CD4-positive, alpha-beta T cell (primary cell): ENCODE measurements at regions not wholly inside any gene's neighbourhood (a gene's known extent, or its start where the extent isn't known, plus 50 kb on each side); places are given as distances from the start of the nearest gene placed in this dataset.

Experiments used
- ATAC-seq: fragments of 200-7000 bp; cut with Tn5 transposase; one replicate; pipeline ENCODE4 v1.10.0; 2022; ENCODE audit warnings: mild to moderate bottlenecking; ENCODE audit not compliant: poor library complexity
- CTCF ChIA-PET: fragments of 350-600 bp; sonication (Branson Sonifier 250); formaldehyde crosslinking; loops from one replicate; lab custom pipeline; 2021; ENCODE audit warnings: antibody characterized with exemption, inconsistent platforms; lab: Charles Lee
- POLR2A ChIA-PET: fragments of 350-600 bp; sonication (Branson Sonifier 250); formaldehyde crosslinking; loops from one replicate; lab custom pipeline; 2021; ENCODE audit warnings: antibody characterized with exemption, inconsistent platforms; lab: Charles Lee
- DNase-seq, 14 experiments: peaks; one replicate each; pipeline ENCODE4 v3.0.0-alpha.2; 2013 to 2020; ENCODE audit warnings: mixed read lengths in 2 of 14
- H3K27ac ChIP-seq, 2 donors: one replicate each; pipeline versions ENCODE4 v1.5.1 to v1.7.0; 2013; ENCODE audit warnings: low read length in 2 of 2, low read depth in 1 of 2, mild to moderate bottlenecking in 1 of 2
- H3K27me3 ChIP-seq, 2 experiments: 1 replicate in 1 of 2; 2 replicates in 1 of 2; pipeline versions ENCODE4 v1.6.1 to v1.7.0; 2013; ENCODE audit warnings: low read length in 2 of 2, control low read depth in 1 of 2, mild to moderate bottlenecking in 1 of 2, moderate library complexity in 1 of 2; ENCODE audit not compliant: insufficient read depth in 2 of 2, control insufficient read depth in 1 of 2
- H3K36me3 ChIP-seq: one replicate; pipeline ENCODE4 v1.6.1; 2013; ENCODE audit warnings: low read length, control low read depth; ENCODE audit not compliant: insufficient read depth
- H3K4me1 ChIP-seq: one replicate; pipeline ENCODE4 v1.6.1; 2013; ENCODE audit warnings: low read length, control low read depth; ENCODE audit not compliant: insufficient read depth
- H3K4me3 ChIP-seq: one replicate; pipeline ENCODE4 v1.5.1; 2013; ENCODE audit warnings: mild to moderate bottlenecking, low read length, moderate library complexity
- H3K9me3 ChIP-seq, 2 experiments: 1 replicate in 1 of 2; 2 replicates in 1 of 2; pipeline versions ENCODE4 v1.6.1 to v1.7.0; 2013; ENCODE audit warnings: low read length in 2 of 2, mild to moderate bottlenecking in 2 of 2, control low read depth in 1 of 2, moderate library complexity in 1 of 2; ENCODE audit not compliant: control insufficient read depth in 1 of 2, insufficient read depth in 1 of 2
- H3K27ac Mint-ChIP-seq: one replicate; pipeline ENCODE4 v1.8.0; 2020; ENCODE audit warnings: mixed read lengths
- H3K27me3 Mint-ChIP-seq: one replicate; pipeline ENCODE4 v1.8.0; 2021; ENCODE audit warnings: mixed read lengths
- H3K36me3 Mint-ChIP-seq: one replicate; pipeline ENCODE4 v1.8.0; 2021; ENCODE audit warnings: low read depth, mixed read lengths
- H3K4me1 Mint-ChIP-seq: one replicate; pipeline ENCODE4 v1.8.0; 2021; ENCODE audit warnings: low read depth, mixed read lengths
- H3K4me3 Mint-ChIP-seq: one replicate; pipeline ENCODE4 v1.8.0; 2020; ENCODE audit warnings: mild to moderate bottlenecking, mixed read lengths
- H3K9me3 Mint-ChIP-seq: one replicate; pipeline ENCODE4 v1.8.0; 2020; ENCODE audit warnings: mixed read lengths
- CTCF ChIP-seq: fragments of 200-600 bp; IDR thresholded peaks from one replicate; pipeline ENCODE4 v1.8.0; 2022; ENCODE audit warnings: antibody characterized with exemption, mild to moderate bottlenecking
- intact Hi-C, 2 experiments: fragments of 100-400 bp; cut with DNase I in 1 of 2; cut with micrococcal nuclease in 1 of 2; formaldehyde crosslinking; loops; one replicate each; pipeline versions ENCODE4 v1.15.1 to v1.9.0; 2023 to 2025; cut with DNase I, micrococcal nuclease

- ChIA-PET CTCF (interaction anchor here (1.4 kb wide), 1 partner anchor 46 kb away, joined by 3 read pairs; no protein-coding TSS in a partner anchor), POLR2A (no interaction called here)
- Histone ChIP-seq H3K27ac (no peak overlapping the region), H3K27me3 (no peaks in the 10 kb centered on the region), H3K36me3 (no peaks in the 10 kb centered on the region), H3K4me1 (no peaks in the 10 kb centered on the region), H3K4me3 (no peak overlapping the region), H3K9me3 (peaks cover 0 to 4% of the 10 kb centered on the region in 2 experiments)
- DNase-seq (no peak), ATAC-seq (no peak)
- no peaks in the 10 kb centered on the region for H3K9me3 Mint-ChIP-seq
- H3K27me3 Mint-ChIP-seq: no peaks in the 10 kb centered on the region
- no peak for TF ChIP-seq CTCF
- no peaks in the 10 kb centered on the region for H3K36me3 Mint-ChIP-seq
- no peaks in the 10 kb centered on the region for H3K4me1 Mint-ChIP-seq
- no peak overlapping the region for H3K4me3 Mint-ChIP-seq
- intact Hi-C loops: no loop called here
- no peak overlapping the region for H3K27ac Mint-ChIP-seq
These were observed 502.5 kb downstream of the SPRY1 start for GRCh38 chr4:123898946-123899666.

GRCh38 chr4:123904882-123905281, 508.3 kb downstream of the SPRY1 start:
- no peak for DNase-seq
- Mint-ChIP-seq H3K9me3 (no peaks in the 10 kb centered on the region), H3K4me3 (no peak overlapping the region), H3K4me1 (no peaks in the 10 kb centered on the region), H3K27ac (no peak overlapping the region), H3K36me3 (no peaks in the 10 kb centered on the region), H3K27me3 (no peaks in the 10 kb centered on the region)
- Histone ChIP-seq H3K27ac (no peak overlapping the region), H3K27me3 (no peaks in the 10 kb centered on the region), H3K9me3 (no peaks in the 10 kb centered on the region), H3K36me3 (no peaks in the 10 kb centered on the region), H3K4me3 (no peak overlapping the region), H3K4me1 (no peaks in the 10 kb centered on the region)
- ATAC-seq: no peak
- TF ChIP-seq CTCF: no peak
- ChIA-PET POLR2A (no interaction called here), CTCF (no interaction called here)
- intact Hi-C loops: no loop called here

- H3K4me1 ChIP-seq: no peaks in the 10 kb centered on the region
- H3K27me3 Mint-ChIP-seq: no peaks in the 10 kb centered on the region
- H3K4me1 Mint-ChIP-seq: no peaks in the 10 kb centered on the region
- H3K9me3 ChIP-seq: no peaks in the 10 kb centered on the region
- H3K27ac ChIP-seq: no peak overlapping the region
- intact Hi-C loops: no loop called here
- no peak for ATAC-seq
- H3K36me3 Mint-ChIP-seq: no peaks in the 10 kb centered on the region
- H3K27ac Mint-ChIP-seq: no peak overlapping the region
- H3K4me3 Mint-ChIP-seq: no peak overlapping the region
- POLR2A ChIA-PET: no interaction called here
- CTCF ChIA-PET: no interaction called here
- TF ChIP-seq CTCF: no peak
- H3K4me3 ChIP-seq: no peak overlapping the region
- H3K27me3 ChIP-seq: no peaks in the 10 kb centered on the region
- no peaks in the 10 kb centered on the region for H3K36me3 ChIP-seq
- H3K9me3 Mint-ChIP-seq: peaks cover 2% of the 10 kb centered on the region
- no peak for DNase-seq
These were observed 517.0 kb downstream of the SPRY1 start for GRCh38 chr4:123913598-123913997.
